ENCODE measurements at regions not wholly inside any gene's neighbourhood (a gene's known extent, or its start where the extent isn't known, plus 50 kb on each side); places are given as distances from the start of the nearest gene placed in this dataset.
A peak's percentile ranks its signal among the peaks of the same experiment; 100 is the strongest.
"Not testable (repeated sequence)": the region's sequence is repeated elsewhere in the genome, so short reads cannot be mapped to it uniquely, and the experiment has no call there.

DNA sequence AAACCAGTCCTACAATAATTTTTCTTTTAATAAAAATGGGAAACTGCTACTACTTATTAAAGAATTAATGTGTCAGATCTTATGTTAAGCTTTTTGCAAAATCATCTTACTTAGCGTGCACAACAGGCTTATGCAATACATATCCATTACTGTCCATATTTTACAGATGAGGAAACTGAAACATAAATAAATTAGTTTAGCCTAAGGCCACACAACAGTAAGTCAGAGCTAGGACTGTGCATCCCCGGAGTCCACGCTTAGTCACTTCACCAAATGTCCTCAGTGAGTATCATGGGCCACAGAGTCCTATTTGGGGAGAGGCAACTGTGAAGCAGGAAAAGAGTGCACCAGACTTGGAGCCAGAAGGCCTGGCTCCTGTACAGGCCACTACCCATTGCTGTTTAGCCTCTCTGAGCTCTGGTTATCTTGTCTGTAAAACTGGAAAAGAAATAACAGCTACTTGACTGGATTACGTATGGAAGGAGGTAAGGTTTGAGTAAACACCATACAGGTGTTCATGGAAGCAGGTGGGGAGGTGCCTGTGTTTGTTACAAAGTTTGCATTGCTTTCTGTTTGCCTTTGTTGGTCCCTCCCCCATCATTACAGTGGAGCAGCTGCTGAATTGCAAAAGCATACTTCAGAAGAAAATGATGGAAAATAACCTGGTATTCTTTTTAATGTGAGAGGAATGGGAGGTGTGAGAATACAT lies 192.8 kb downstream of the FCRL5 start:
- peaks cover 25% of the 10 kb centered on the region for H3K4me1 ChIP-seq
- no peaks in the 10 kb centered on the region for H3K36me3 ChIP-seq
- no peak overlapping the region for H3K4me2 ChIP-seq
- H3K27ac ChIP-seq = no peak overlapping the region
- H3K4me3 ChIP-seq = no peak overlapping the region
- H4K20me1 ChIP-seq = no peaks in the 10 kb centered on the region
- TF ChIP-seq Cebpa-rat (IDR thresholded peaks at IDR 0.05) = no peak
- no peak overlapping the region for H3K9ac ChIP-seq
- H3K9me3 ChIP-seq = no peaks in the 10 kb centered on the region
- H3K27me3 ChIP-seq = no peaks in the 10 kb centered on the region

GRCh38 chr1:157357111-157357510 lies 195.2 kb downstream of the FCRL5 start:
- no peak overlapping the region; the same call in 1 of the 2 replicates for H3K4me3 ChIP-seq
- no peaks in the 10 kb centered on the region for H3K36me3 ChIP-seq
- no peaks in the 10 kb centered on the region for H3K9me3 ChIP-seq
- H3K4me1 ChIP-seq = peaks cover 25% of the 10 kb centered on the region
- no peak for TF ChIP-seq Cebpa-rat (IDR thresholded peaks at IDR 0.05)
- H3K9ac ChIP-seq = no peak overlapping the region; the same call in 1 of the 2 replicates
- H3K27me3 ChIP-seq = no peaks in the 10 kb centered on the region
- peak overlapping the region; percentile 28 for H3K27ac ChIP-seq
- peak overlapping the region; percentile 75 for H3K4me2 ChIP-seq
- H4K20me1 ChIP-seq = no peaks in the 10 kb centered on the region

DNA sequence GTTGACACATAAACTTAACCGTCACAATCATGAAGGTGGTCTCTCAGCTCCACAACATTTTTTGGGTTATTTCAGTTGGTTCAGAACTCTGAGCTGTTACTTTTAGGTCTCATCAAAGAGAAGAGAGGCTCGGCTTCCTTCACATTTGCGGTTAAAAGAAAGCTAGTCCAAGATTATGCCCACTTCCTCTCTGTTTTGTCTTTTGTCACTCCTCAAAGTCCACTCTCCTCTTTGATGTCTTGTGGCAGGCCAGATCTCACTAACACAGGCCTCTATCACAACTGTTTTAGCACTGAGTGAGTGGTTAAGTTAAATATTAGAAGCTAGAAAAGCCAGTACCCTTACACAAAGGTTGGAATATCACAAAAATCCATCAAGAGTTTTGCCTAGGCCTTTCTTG lies 195.7 kb downstream of the FCRL5 start:
- Histone ChIP-seq H3K27me3 (no peaks in the 10 kb centered on the region), H3K36me3 (no peaks in the 10 kb centered on the region), H3K4me3 (no peak overlapping the region; the same call in 1 of the 2 replicates), H3K27ac (peak overlapping the region; percentile 28), H3K9me3 (no peaks in the 10 kb centered on the region), H4K20me1 (no peaks in the 10 kb centered on the region), H3K4me2 (peak overlapping the region; percentile 75), H3K9ac (no peak overlapping the region; the same call in 1 of the 2 replicates), H3K4me1 (peaks cover 25% of the 10 kb centered on the region)
- no peak for TF ChIP-seq Cebpa-rat (IDR thresholded peaks at IDR 0.05)

DNA sequence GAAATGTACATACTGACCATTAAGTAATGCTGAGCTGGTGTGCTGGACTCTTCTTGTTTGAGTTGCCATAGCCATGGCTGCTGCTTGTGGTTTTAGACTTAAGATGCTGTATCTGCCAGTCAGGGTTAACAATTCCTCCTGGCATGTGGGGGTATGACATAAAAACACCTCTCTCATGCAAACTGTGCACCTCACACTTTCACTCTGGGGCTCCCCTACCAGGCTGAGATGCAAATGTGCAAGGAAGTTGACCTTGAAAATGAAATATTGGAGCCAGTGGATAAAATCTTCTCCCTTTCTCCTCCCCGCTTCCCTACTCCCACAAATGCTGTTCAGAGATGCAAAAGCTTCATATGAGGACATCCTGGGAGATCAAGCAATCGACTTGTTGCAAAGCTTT lies 198.8 kb downstream of the FCRL5 start:
- Histone ChIP-seq H4K20me1 (no peaks in the 10 kb centered on the region), H3K9me3 (no peaks in the 10 kb centered on the region; the same call in 1 of the 2 replicates), H3K4me1 (peaks cover 25% of the 10 kb centered on the region), H3K36me3 (no peaks in the 10 kb centered on the region), H3K4me2 (no peak overlapping the region), H3K4me3 (no peak overlapping the region), H3K9ac (no peak overlapping the region), H3K27me3 (no peaks in the 10 kb centered on the region), H3K27ac (no peak overlapping the region)
- TF ChIP-seq Cebpa-rat (IDR thresholded peaks at IDR 0.05) = no peak

GRCh38 chr1:157352817-157353408 lies 199.4 kb downstream of the FCRL5 start:
- Histone ChIP-seq H3K4me3 (no peak overlapping the region), H3K9me3 (no peaks in the 10 kb centered on the region; the same call in 1 of the 2 replicates), H3K4me1 (peaks cover 23% of the 10 kb centered on the region), H3K27ac (no peak overlapping the region), H3K9ac (no peak overlapping the region), H4K20me1 (no peaks in the 10 kb centered on the region), H3K36me3 (no peaks in the 10 kb centered on the region), H3K27me3 (no peaks in the 10 kb centered on the region), H3K4me2 (no peak overlapping the region)
- TF ChIP-seq Cebpa-rat (IDR thresholded peaks at IDR 0.05) = no peak

GRCh38 chr1:157352216-157352615 lies 200.1 kb downstream of the FCRL5 start:
- H3K9me3 ChIP-seq = no peaks in the 10 kb centered on the region; the same call in 1 of the 2 replicates
- H4K20me1 ChIP-seq = no peaks in the 10 kb centered on the region
- no peak overlapping the region for H3K27ac ChIP-seq
- H3K4me3 ChIP-seq = no peak overlapping the region
- no peak overlapping the region for H3K4me2 ChIP-seq
- H3K27me3 ChIP-seq = no peaks in the 10 kb centered on the region
- peaks cover 16% of the 10 kb centered on the region for H3K4me1 ChIP-seq
- H3K36me3 ChIP-seq = no peaks in the 10 kb centered on the region
- no peak overlapping the region for H3K9ac ChIP-seq
- TF ChIP-seq Cebpa-rat (IDR thresholded peaks at IDR 0.05) = no peak

- H3K27ac ChIP-seq, H3K4me3 ChIP-seq, H3K9ac ChIP-seq, H3K9me3 ChIP-seq, H3K36me3 ChIP-seq, H3K4me2 ChIP-seq, H3K27me3 ChIP-seq, H4K20me1 ChIP-seq: not testable (repeated sequence)
- H3K4me1 ChIP-seq = peaks cover 12% of the 10 kb centered on the region
Observed at GRCh38 chr1:157351800-157352199, 200.5 kb downstream of the FCRL5 start.

DNA sequence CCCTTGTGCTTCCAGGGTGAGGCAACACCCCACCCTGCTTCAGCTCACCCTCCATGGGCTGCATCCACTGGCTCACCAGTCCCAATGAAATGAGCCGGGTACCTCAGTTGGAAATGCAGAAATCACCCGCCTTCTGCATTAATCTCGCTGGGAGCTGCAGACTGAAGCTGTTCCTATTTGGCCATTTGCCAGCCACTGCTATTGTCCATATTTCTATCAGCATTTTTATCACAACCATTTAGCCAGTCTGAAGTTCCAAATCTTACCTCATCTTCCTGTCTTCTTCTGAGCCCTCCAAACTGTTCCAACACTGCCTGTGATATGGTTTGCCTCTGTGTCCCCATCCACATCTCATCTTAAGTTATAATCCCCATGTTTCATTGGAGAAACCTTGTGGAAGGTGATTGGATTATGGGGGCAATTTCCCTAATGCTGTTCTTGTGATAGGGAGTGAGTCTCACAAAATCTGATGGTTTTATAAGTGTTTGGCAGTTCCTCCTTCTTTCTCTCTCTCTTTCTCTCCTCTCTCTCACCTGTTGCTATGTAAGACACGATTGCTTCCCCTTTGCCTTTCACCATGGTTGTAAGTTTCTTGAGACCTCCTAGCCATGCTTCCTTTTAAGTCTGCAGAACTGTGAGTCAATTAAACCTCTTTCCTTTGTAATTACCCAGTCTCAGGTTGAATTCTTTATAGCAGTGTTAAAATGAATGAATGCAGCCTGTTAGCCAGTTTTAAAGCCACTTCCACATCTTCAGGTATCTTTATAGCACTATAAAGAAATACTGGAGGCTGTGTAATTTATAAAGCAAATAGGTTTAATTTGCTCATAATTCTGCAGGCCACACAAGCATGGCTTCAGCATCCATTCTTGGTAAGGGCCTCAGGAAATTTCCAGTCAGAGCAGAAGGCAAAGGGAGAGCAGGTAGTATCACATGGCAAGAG lies 203.5 kb downstream of the FCRL5 start:
- no peak overlapping the region for H3K9ac ChIP-seq
- no peaks in the 10 kb centered on the region for H3K27me3 ChIP-seq
- no peak overlapping the region for H3K4me2 ChIP-seq
- no peak for TF ChIP-seq Cebpa-rat (IDR thresholded peaks at IDR 0.05)
- no peaks in the 10 kb centered on the region for H4K20me1 ChIP-seq
- H3K9me3 ChIP-seq = no peaks in the 10 kb centered on the region; the same call in 1 of the 2 replicates
- H3K36me3 ChIP-seq = no peaks in the 10 kb centered on the region
- no peaks in the 10 kb centered on the region for H3K4me1 ChIP-seq
- no peak overlapping the region for H3K4me3 ChIP-seq
- no peak overlapping the region for H3K27ac ChIP-seq

DNA sequence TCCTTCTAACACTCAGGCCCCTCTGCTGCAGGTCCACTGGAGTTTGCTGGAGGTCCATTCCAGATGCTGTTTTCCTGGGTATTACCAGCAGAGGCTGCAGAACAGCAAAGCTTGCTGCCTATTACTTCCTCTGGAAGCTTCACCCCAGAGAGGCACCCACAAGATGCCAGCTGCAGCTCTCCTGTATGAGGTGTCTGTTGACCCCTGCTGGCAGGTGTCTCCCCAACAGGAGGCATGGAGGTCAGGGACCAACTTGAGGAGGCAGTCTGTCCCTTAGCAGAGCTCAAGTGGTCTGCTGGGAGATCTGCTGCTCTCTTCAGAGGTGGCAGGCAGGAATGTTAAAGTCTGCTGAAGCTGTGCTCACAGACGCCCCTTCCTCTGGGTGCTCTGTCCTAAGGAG lies 204.8 kb downstream of the FCRL5 start:
- no peak for TF ChIP-seq Cebpa-rat (IDR thresholded peaks at IDR 0.05)
- H3K27me3 ChIP-seq = no peaks in the 10 kb centered on the region

DNA sequence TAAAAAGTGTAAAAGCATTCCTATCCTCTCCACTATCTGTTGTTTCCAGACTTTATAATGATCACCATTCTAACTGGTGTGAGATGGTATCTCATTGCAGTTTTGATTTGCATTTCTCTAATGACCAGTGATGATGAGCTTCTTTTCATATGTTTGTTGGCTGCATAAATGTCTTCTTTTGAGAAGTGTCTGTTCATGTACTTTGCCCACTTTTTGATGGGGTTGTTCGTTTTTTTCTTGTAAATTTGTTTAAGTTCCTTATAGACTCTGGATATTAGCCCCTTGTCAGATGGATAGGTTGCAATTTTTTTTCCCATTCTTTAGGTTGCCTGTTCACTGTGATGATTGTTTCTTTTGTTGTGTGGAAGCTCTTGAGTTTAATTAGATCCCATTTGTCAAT lies 199.6 kb upstream of the ETV3 start:
- not testable (repeated sequence) for H3K4me2 ChIP-seq, H4K20me1 ChIP-seq, H3K9ac ChIP-seq, H3K27ac ChIP-seq, H3K4me3 ChIP-seq, H3K4me1 ChIP-seq, H3K9me3 ChIP-seq, H3K27me3 ChIP-seq, H3K36me3 ChIP-seq

More for the DNA sequence above, 204.8 kb downstream of the FCRL5 start:
- H3K9ac ChIP-seq = no peak overlapping the region
- H3K4me3 ChIP-seq = no peak overlapping the region
- no peaks in the 10 kb centered on the region; the same call in 1 of the 2 replicates for H3K9me3 ChIP-seq
- no peaks in the 10 kb centered on the region for H3K4me1 ChIP-seq
- H3K36me3 ChIP-seq = no peaks in the 10 kb centered on the region
- no peak overlapping the region for H3K27ac ChIP-seq
- no peaks in the 10 kb centered on the region for H4K20me1 ChIP-seq
- H3K4me2 ChIP-seq = no peak overlapping the region

Data from BLaER1 (cell line).